ENCODE measurements at regions not wholly inside any gene's neighbourhood (a gene's known extent, or its start where the extent isn't known, plus 50 kb on each side); places are given as distances from the start of the nearest gene placed in this dataset.

- H3K27me3 Mint-ChIP-seq (ENCODE audit: unreplicated experiment) = peaks cover 3% of the 10 kb centered on the region
- TF ChIP-seq CTCF (IDR thresholded peaks at IDR 0.05; ENCODE audit: unreplicated experiment) = no peak
- no peak overlapping the region for H3K27ac Mint-ChIP-seq (ENCODE audit: unreplicated experiment)
- H3K4me3 Mint-ChIP-seq (ENCODE audit: unreplicated experiment) = no peak overlapping the region
- no peaks in the 10 kb centered on the region for H3K4me1 Mint-ChIP-seq (ENCODE audit: unreplicated experiment)
- peaks cover 8% of the 10 kb centered on the region for H3K36me3 Mint-ChIP-seq (ENCODE audit: low read depth, unreplicated experiment)
- peaks cover 7% of the 10 kb centered on the region for H3K9me3 Mint-ChIP-seq (ENCODE audit: unreplicated experiment)
- DNase-seq (ENCODE audit: low spot score) = no peak
Measured at GRCh38 chr17:17416400-17417360, 60.1 kb upstream of the MED9 start.

- Mint-ChIP-seq H3K27me3 (ENCODE audit: unreplicated experiment) (peaks cover 10% of the 10 kb centered on the region), H3K4me1 (ENCODE audit: unreplicated experiment) (no peaks in the 10 kb centered on the region), H3K27ac (ENCODE audit: unreplicated experiment) (no peak overlapping the region), H3K4me3 (ENCODE audit: unreplicated experiment) (no peak overlapping the region), H3K36me3 (ENCODE audit: low read depth, unreplicated experiment) (peaks cover 15% of the 10 kb centered on the region), H3K9me3 (ENCODE audit: unreplicated experiment) (peaks cover 7% of the 10 kb centered on the region)
- no peak for TF ChIP-seq CTCF (IDR thresholded peaks at IDR 0.05; ENCODE audit: unreplicated experiment)
- no peak for DNase-seq (ENCODE audit: low spot score)
Measured at GRCh38 chr17:17417718-17418181, 59.0 kb upstream of the MED9 start.

- Mint-ChIP-seq H3K4me3 (ENCODE audit: unreplicated experiment) (no peak overlapping the region), H3K9me3 (ENCODE audit: unreplicated experiment) (peaks cover 7% of the 10 kb centered on the region), H3K27ac (ENCODE audit: unreplicated experiment) (no peak overlapping the region), H3K4me1 (ENCODE audit: unreplicated experiment) (no peaks in the 10 kb centered on the region), H3K27me3 (ENCODE audit: unreplicated experiment) (peaks cover 10% of the 10 kb centered on the region), H3K36me3 (ENCODE audit: low read depth, unreplicated experiment) (peaks cover 18% of the 10 kb centered on the region)
- DNase-seq (ENCODE audit: low spot score) = no peak
- TF ChIP-seq CTCF (IDR thresholded peaks at IDR 0.05; ENCODE audit: unreplicated experiment) = no peak
Measured at GRCh38 chr17:17419166-17419565, 57.6 kb upstream of the MED9 start.

- Mint-ChIP-seq H3K4me1 (ENCODE audit: unreplicated experiment) (no peaks in the 10 kb centered on the region), H3K27ac (ENCODE audit: unreplicated experiment) (no peak overlapping the region), H3K27me3 (ENCODE audit: unreplicated experiment) (peaks cover 10% of the 10 kb centered on the region), H3K4me3 (ENCODE audit: unreplicated experiment) (no peak overlapping the region), H3K36me3 (ENCODE audit: low read depth, unreplicated experiment) (peaks cover 18% of the 10 kb centered on the region), H3K9me3 (ENCODE audit: unreplicated experiment) (peaks cover 7% of the 10 kb centered on the region)
- no peak for TF ChIP-seq CTCF (IDR thresholded peaks at IDR 0.05; ENCODE audit: unreplicated experiment)
- no peak for DNase-seq (ENCODE audit: low spot score)
Measured at GRCh38 chr17:17419631-17420030, 57.2 kb upstream of the MED9 start.

- H3K36me3 Mint-ChIP-seq (ENCODE audit: low read depth, unreplicated experiment) = peaks cover 18% of the 10 kb centered on the region
- H3K4me3 Mint-ChIP-seq (ENCODE audit: unreplicated experiment) = no peak overlapping the region
- TF ChIP-seq CTCF (IDR thresholded peaks at IDR 0.05; ENCODE audit: unreplicated experiment) = no peak
- no peak for DNase-seq (ENCODE audit: low spot score)
- H3K4me1 Mint-ChIP-seq (ENCODE audit: unreplicated experiment) = no peaks in the 10 kb centered on the region
- H3K27ac Mint-ChIP-seq (ENCODE audit: unreplicated experiment) = no peak overlapping the region
- H3K27me3 Mint-ChIP-seq (ENCODE audit: unreplicated experiment) = peaks cover 10% of the 10 kb centered on the region
- H3K9me3 Mint-ChIP-seq (ENCODE audit: unreplicated experiment) = peaks cover 7% of the 10 kb centered on the region
Measured at GRCh38 chr17:17420082-17420481, 56.7 kb upstream of the MED9 start.
